Endodermal cell (in vitro differentiated cells): ENCODE measurements at regions not wholly inside any gene's neighbourhood (a gene's known extent, or its start where the extent isn't known, plus 50 kb on each side); places are given as distances from the start of the nearest gene placed in this dataset.

ENCODE experiments used
- DNase-seq: peaks from one replicate; pipeline ENCODE4 v3.0.0-alpha.2; 2017
- H3K27ac ChIP-seq: 2 replicates; pipeline ENCODE4 v1.5.1; 2013; ENCODE audit warnings: mild to moderate bottlenecking, low read depth, low read length, moderate library complexity
- H3K27me3 ChIP-seq: 2 replicates; pipeline ENCODE4 v1.6.1; 2013; ENCODE audit warnings: mild to moderate bottlenecking, low read length, moderate library complexity; ENCODE audit not compliant: insufficient read depth, control insufficient read depth, poor library complexity, severe bottlenecking
- H3K36me3 ChIP-seq: 2 replicates; pipeline ENCODE4 v1.7.0; 2013; ENCODE audit warnings: mild to moderate bottlenecking, low read length, moderate library complexity; ENCODE audit not compliant: control insufficient read depth, insufficient read depth
- H3K4me1 ChIP-seq: one replicate; pipeline ENCODE4 v1.7.0; 2013; ENCODE audit warnings: low read length; ENCODE audit not compliant: control insufficient read depth, insufficient read depth
- H3K4me3 ChIP-seq: 2 replicates; pipeline ENCODE4 v1.5.1; 2013; ENCODE audit warnings: mild to moderate bottlenecking, low read length, moderate library complexity
- H3K9ac ChIP-seq: 2 replicates; pipeline ENCODE4 v1.6.1; 2013; ENCODE audit warnings: mild to moderate bottlenecking, low read length, moderate library complexity; ENCODE audit not compliant: poor library complexity, severe bottlenecking; ENCODE audit errors: extremely low read depth
- H3K9me3 ChIP-seq: 2 replicates; pipeline ENCODE4 v1.6.1; 2013; ENCODE audit warnings: mild to moderate bottlenecking, low read length, moderate library complexity; ENCODE audit not compliant: control insufficient read depth
- H3K27ac Mint-ChIP-seq: 2 replicates; pipeline ENCODE4 v1.8.0; 2020; ENCODE audit warnings: mixed read lengths
- H3K27me3 Mint-ChIP-seq: 2 replicates; pipeline ENCODE4 v1.8.0; 2021; ENCODE audit warnings: mild to moderate bottlenecking, mixed read lengths; ENCODE audit not compliant: insufficient read depth
- H3K36me3 Mint-ChIP-seq: 2 replicates; pipeline ENCODE4 v1.8.0; 2020; ENCODE audit warnings: low read depth, mixed read lengths
- H3K4me1 Mint-ChIP-seq: 2 replicates; pipeline ENCODE4 v1.8.0; 2020; ENCODE audit warnings: mixed read lengths
- H3K4me3 Mint-ChIP-seq: 2 replicates; pipeline ENCODE4 v1.8.0; 2020; ENCODE audit warnings: mild to moderate bottlenecking, moderate library complexity, mixed read lengths
- H3K9me3 Mint-ChIP-seq: 2 replicates; pipeline ENCODE4 v1.8.0; 2020; ENCODE audit warnings: mild to moderate bottlenecking, mixed read lengths
- CTCF ChIP-seq: fragments of 200-600 bp; sonication (generic); conservative IDR thresholded peaks from 2 replicates; pipeline ENCODE4 v1.5.0; 2021; ENCODE audit warnings: antibody characterized with exemption, mild to moderate bottlenecking
- WGBS, 2 experiments: methylation state at CpG; one replicate each; pipeline versions ENCODE4 v1.1.5 to v1.1.7; 2013; ENCODE audit warnings: missing lambda C conversion rate in 2 of 2, mixed read lengths in 1 of 2; ENCODE audit not compliant: insufficient coverage in 1 of 2, insufficient read length in 1 of 2; 5-methylcytosine and 5-hydroxymethylcytosine counted together

GRCh38 chr2:226559536-226559935 lies 240.1 kb downstream of the IRS1 start:
- no peak for DNase-seq

GRCh38 chr2:226558418-226558817 lies 241.2 kb downstream of the IRS1 start:
- no peaks in the 10 kb centered on the region for H3K27me3 Mint-ChIP-seq
- Histone ChIP-seq H3K27ac (no peak overlapping the region), H3K9me3 (no peaks in the 10 kb centered on the region), H3K9ac (no peak overlapping the region), H3K4me1 (no peaks in the 10 kb centered on the region), H3K27me3 (no peaks in the 10 kb centered on the region), H3K36me3 (no peaks in the 10 kb centered on the region), H3K4me3 (no peak overlapping the region)
- H3K27ac Mint-ChIP-seq = no peak overlapping the region
- no peaks in the 10 kb centered on the region for H3K4me1 Mint-ChIP-seq
- no peak for DNase-seq
- no peaks in the 10 kb centered on the region for H3K9me3 Mint-ChIP-seq
- no peak overlapping the region for H3K4me3 Mint-ChIP-seq
- H3K36me3 Mint-ChIP-seq = no peaks in the 10 kb centered on the region
- WGBS, 2 experiments = 84 to 90% methylated on average over 5 of the region's 5 CpGs
- TF ChIP-seq CTCF = no peak

More at GRCh38 chr2:226559536-226559935, 240.1 kb downstream of the IRS1 start:
- H3K4me3 ChIP-seq = no peak overlapping the region
- no peaks in the 10 kb centered on the region for H3K9me3 Mint-ChIP-seq
- no peak overlapping the region for H3K27ac Mint-ChIP-seq
- H3K36me3 ChIP-seq = no peaks in the 10 kb centered on the region
- no peaks in the 10 kb centered on the region for H3K27me3 Mint-ChIP-seq
- no peaks in the 10 kb centered on the region for H3K36me3 Mint-ChIP-seq
- H3K27me3 ChIP-seq = no peaks in the 10 kb centered on the region
- no peak overlapping the region for H3K4me3 Mint-ChIP-seq
- 94 to 100% methylated on average over 2 of the region's 2 CpGs for WGBS, 2 experiments
- no peak for TF ChIP-seq CTCF
- H3K4me1 ChIP-seq = no peaks in the 10 kb centered on the region
- no peak overlapping the region for H3K9ac ChIP-seq
- no peaks in the 10 kb centered on the region for H3K9me3 ChIP-seq
- H3K4me1 Mint-ChIP-seq = no peaks in the 10 kb centered on the region
- no peak overlapping the region for H3K27ac ChIP-seq

DNA sequence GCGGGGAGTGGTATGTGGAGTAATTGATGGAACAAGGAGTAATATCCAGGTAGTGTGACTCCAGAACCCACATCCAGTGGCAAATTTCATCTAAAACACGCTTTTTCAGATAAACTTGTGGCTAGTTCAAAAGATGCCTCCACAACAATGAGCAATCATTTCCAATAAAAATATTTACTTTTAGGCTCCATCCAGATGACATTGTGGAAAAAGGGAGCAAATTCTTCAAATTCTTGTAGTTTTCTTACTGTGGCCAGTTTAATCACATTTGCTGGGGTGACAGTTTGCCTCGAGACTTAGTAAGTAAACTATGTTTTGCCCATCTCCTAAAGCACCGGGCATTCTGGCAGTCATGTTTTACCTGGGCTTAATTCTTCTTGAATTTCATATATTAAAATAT lies 243.6 kb downstream of the IRS1 start:
- Mint-ChIP-seq H3K4me1 (peaks cover 6% of the 10 kb centered on the region), H3K4me3 (no peak overlapping the region), H3K36me3 (no peaks in the 10 kb centered on the region), H3K27me3 (no peaks in the 10 kb centered on the region), H3K9me3 (no peaks in the 10 kb centered on the region), H3K27ac (no peak overlapping the region)
- H3K4me1 ChIP-seq = no peaks in the 10 kb centered on the region
- H3K27ac ChIP-seq = no peak overlapping the region
- no peaks in the 10 kb centered on the region for H3K27me3 ChIP-seq
- 86 to 91% methylated on average over 1 to 4 of the region's 4 CpGs for WGBS, 2 experiments
- TF ChIP-seq CTCF = no peak
- DNase-seq = no peak
- no peak overlapping the region for H3K9ac ChIP-seq
- H3K4me3 ChIP-seq = no peak overlapping the region
- H3K9me3 ChIP-seq = no peaks in the 10 kb centered on the region
- H3K36me3 ChIP-seq = no peaks in the 10 kb centered on the region
